Natural killer cell treated with Interleukin-12 subunit alpha and Interleukin-12 subunit beta and Interleukin-15 and Interleukin-18, amount 100 ng/mL, for 72 hours (primary cell): ENCODE measurements at regions not wholly inside any gene's neighbourhood (a gene's known extent, or its start where the extent isn't known, plus 50 kb on each side); places are given as distances from the start of the nearest gene placed in this dataset.

Experiments used
- ATAC-seq, 2 donors: fragments of 150-1000 bp; cut with Tn5 transposase in 1 of 2; sonication (Bioruptor Pico), chemical (Tn5 transposase) in 1 of 2; 2 replicates each; pipeline ENCODE4 v1.10.0; 2021
- DNase-seq: peaks from one replicate; pipeline ENCODE4 v3.0.0; 2022; ENCODE audit warnings: low spot score
- H3K27ac Mint-ChIP-seq, 2 donors: 1 replicate in 1 of 2; 2 replicates in 1 of 2; pipeline ENCODE4 v1.8.0; 2022; ENCODE audit warnings: mixed read lengths in 2 of 2, mild to moderate bottlenecking in 1 of 2, moderate library complexity in 1 of 2
- H3K27me3 Mint-ChIP-seq, 2 donors: 1 replicate in 1 of 2; 2 replicates in 1 of 2; pipeline ENCODE4 v1.8.0; 2022; ENCODE audit warnings: mixed read lengths in 2 of 2
- H3K36me3 Mint-ChIP-seq: one replicate; pipeline ENCODE4 v1.8.0; 2022; ENCODE audit warnings: mixed read lengths
- H3K4me1 Mint-ChIP-seq, 2 donors: 1 replicate in 1 of 2; 2 replicates in 1 of 2; pipeline ENCODE4 v1.8.0; 2022; ENCODE audit warnings: low read depth in 2 of 2, mixed read lengths in 2 of 2, mild to moderate bottlenecking in 1 of 2
- H3K4me3 Mint-ChIP-seq: one replicate; pipeline ENCODE4 v1.8.0; 2022; ENCODE audit warnings: mixed read lengths
- H3K9me3 Mint-ChIP-seq: 2 replicates; pipeline ENCODE4 v1.8.0; 2022; ENCODE audit warnings: mixed read lengths

DNA sequence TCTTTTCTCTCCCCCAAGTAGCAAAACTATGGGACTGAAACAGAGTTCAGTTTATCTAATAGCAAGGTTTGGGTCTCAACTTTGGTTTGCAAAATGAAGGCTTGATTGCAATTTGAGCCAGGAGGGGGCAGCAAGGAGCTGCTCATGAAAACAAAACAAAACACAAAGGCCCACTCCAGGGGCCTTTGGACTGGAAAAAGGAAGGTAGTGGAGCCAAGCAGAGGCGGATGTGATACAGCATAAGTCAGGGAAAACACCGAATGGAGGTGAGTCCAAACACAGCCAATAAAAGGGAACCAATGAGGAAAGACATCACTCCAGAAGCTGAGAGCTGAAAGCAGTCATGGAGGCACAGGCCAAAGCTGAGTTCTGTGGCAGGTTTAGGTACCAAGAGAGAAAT, 799.7 kb upstream of the ACVR2A start:
- Mint-ChIP-seq H3K27ac (no peak overlapping the region), H3K4me3 (no peak overlapping the region), H3K9me3 (no peaks in the 10 kb centered on the region)

GRCh38 chr2:147041121-147041494, 803.7 kb upstream of the ACVR2A start:
- peaks cover 0 to 10% of the 10 kb centered on the region in 2 donors for H3K27me3 Mint-ChIP-seq
- no peak overlapping the region for H3K27ac Mint-ChIP-seq
- no peak for DNase-seq
- H3K9me3 Mint-ChIP-seq: no peaks in the 10 kb centered on the region
- H3K36me3 Mint-ChIP-seq: no peaks in the 10 kb centered on the region
- no peak for ATAC-seq
- no peak overlapping the region for H3K4me3 Mint-ChIP-seq
- H3K4me1 Mint-ChIP-seq: no peaks in the 10 kb centered on the region

More for the DNA sequence above, 799.7 kb upstream of the ACVR2A start:
- Mint-ChIP-seq H3K27me3 (peaks cover 0 to 12% of the 10 kb centered on the region in 2 donors), H3K4me1 (no peaks in the 10 kb centered on the region), H3K36me3 (no peaks in the 10 kb centered on the region)
- DNase-seq: no peak
- no peak for ATAC-seq

DNA sequence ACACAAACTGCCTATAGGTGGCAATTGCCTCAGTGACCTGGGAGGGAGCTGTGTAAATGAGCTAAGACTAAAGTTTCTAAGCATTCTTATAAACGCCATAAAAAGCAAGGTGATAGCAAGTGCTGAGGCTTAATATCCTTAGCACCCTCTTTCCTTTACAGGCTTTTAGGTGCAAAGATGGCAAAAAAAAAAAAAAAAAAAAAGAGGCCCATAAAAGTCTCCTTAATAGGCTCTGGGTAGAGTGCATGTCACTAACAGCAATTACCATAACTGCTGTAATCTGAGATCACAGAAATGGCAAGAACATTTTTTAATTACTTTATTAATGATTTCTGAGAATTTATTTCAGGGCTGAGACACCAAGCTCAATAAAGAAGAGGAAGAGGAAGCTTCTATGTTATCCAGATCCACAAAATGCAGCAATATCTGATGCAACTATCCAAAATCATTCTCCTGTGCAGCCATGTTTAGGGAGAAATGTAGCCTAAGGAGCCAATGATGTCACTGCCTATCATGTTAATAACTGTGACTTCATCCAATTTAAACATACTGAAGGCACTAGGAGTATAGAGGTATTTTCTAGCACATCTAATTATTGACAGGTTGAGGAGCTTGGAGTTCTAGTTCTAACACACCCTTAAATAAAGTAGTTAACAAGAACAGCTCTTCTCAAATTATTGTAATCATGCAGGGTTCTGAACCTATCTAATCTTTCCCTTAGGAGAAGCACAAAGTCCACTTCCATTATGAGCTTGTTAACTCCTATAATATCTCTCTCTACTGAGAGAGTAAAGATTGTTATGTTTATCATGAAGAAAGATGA, 804.3 kb upstream of the ACVR2A start:
- Mint-ChIP-seq H3K9me3 (no peaks in the 10 kb centered on the region), H3K4me1 (no peaks in the 10 kb centered on the region), H3K36me3 (no peaks in the 10 kb centered on the region), H3K4me3 (no peak overlapping the region), H3K27ac (no peak overlapping the region), H3K27me3 (peaks cover 0 to 12% of the 10 kb centered on the region in 2 donors)
- DNase-seq: no peak
- no peak for ATAC-seq

DNA sequence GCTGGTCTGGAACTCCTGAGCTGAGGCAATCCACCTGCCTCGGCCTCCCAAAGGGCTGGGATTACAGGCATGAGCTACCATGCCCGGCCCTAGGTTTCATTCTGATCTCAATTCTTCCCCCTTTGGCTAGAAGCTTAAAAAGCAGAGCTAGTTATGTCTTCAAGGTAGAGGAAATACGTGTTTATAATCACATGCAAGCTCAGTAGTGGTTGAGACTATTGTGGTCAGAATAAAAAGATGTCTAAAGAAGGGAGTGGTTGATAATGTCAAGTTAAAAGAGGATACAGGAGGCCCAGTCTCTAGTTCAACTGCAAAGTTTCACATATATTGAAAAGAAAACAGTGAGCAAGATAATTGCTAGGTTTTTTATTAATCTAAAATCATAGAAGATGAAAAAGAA, 807.8 kb upstream of the ACVR2A start:
- Mint-ChIP-seq H3K4me3 (no peak overlapping the region), H3K36me3 (no peaks in the 10 kb centered on the region), H3K9me3 (no peaks in the 10 kb centered on the region), H3K27me3 (peaks cover 5 to 7% of the 10 kb centered on the region in 2 donors), H3K27ac (no peak overlapping the region), H3K4me1 (no peaks in the 10 kb centered on the region)
- DNase-seq (no peak), ATAC-seq (no peak)

GRCh38 chr2:147033044-147033443, 811.8 kb upstream of the ACVR2A start:
- Mint-ChIP-seq H3K4me3 (no peak overlapping the region), H3K27me3 (peaks cover 4 to 13% of the 10 kb centered on the region in 2 donors), H3K4me1 (no peaks in the 10 kb centered on the region), H3K9me3 (peaks cover 6% of the 10 kb centered on the region), H3K36me3 (no peaks in the 10 kb centered on the region), H3K27ac (no peak overlapping the region)
- ATAC-seq: no peak
- DNase-seq: no peak

GRCh38 chr2:147031897-147032296, 812.9 kb upstream of the ACVR2A start:
- Mint-ChIP-seq H3K36me3 (no peaks in the 10 kb centered on the region), H3K4me3 (no peak overlapping the region), H3K4me1 (no peaks in the 10 kb centered on the region), H3K9me3 (peaks cover 10% of the 10 kb centered on the region), H3K27me3 (peaks cover 4 to 13% of the 10 kb centered on the region in 2 donors), H3K27ac (no peak overlapping the region)
- ATAC-seq (no peak), DNase-seq (no peak)

DNA sequence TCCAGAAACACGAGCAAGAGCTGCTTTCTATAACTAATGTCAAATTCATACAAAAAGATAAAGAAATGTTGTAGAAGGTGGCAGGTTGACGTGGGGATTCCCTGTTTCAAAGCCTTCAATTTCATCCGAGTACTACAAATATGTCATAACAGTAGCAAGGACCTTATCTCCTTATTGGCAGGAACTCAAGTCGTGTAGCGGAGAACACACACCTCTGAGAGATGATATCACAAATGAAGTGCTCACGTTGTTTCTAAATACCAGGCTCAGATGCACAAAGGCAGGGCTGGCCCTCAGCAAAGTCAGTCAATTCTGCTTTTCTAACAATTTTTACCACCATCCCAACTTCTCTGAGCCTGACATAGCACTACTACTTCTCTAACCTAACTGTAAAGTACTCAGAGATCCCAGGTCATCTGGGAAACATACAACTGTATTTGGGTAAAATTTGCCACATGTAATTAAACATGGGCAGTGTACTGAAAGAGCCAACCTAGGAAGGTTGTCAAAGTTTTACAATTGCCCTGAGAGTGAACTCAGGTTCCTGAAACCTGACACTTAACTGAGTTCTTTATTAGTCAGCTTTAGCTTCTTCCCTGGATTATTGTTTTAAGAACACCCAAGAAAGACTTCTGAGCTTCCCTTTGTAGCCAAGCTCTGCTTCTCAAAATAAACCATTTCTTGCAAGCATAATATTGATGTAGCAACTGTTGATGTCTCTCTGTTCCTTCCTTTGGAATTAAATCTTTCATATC, 813.7 kb upstream of the ACVR2A start:
- Mint-ChIP-seq H3K27me3 (peaks cover 4 to 13% of the 10 kb centered on the region in 2 donors), H3K4me1 (no peaks in the 10 kb centered on the region), H3K36me3 (no peaks in the 10 kb centered on the region), H3K27ac (no peak overlapping the region), H3K4me3 (no peak overlapping the region), H3K9me3 (peaks cover 10% of the 10 kb centered on the region)
- no peak for ATAC-seq
- no peak for DNase-seq

DNA sequence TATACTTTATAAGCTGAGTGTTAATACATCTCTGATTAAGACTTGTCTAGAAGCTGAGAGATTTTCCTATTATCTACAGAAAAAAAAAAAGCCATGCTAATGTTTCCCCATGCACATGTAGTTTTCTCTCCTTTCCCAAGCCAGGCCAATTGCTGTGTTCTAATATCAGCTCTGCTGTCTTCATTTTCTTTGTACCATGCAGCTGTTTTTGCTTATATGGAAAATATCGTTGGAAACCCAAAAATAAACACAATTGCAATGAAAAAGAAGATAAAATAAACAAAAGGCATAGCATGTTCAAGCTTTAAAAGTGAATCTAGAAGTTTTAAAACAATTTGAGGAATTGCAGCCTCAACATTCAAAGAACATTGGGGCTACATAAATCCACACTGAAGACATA, 817.4 kb upstream of the ACVR2A start:
- DNase-seq: no peak
- Mint-ChIP-seq H3K36me3 (peaks cover 5% of the 10 kb centered on the region), H3K9me3 (peaks cover 17% of the 10 kb centered on the region), H3K4me3 (no peak overlapping the region), H3K27me3 (peaks cover 2 to 8% of the 10 kb centered on the region in 2 donors), H3K4me1 (no peaks in the 10 kb centered on the region), H3K27ac (no peak overlapping the region)
- no peak for ATAC-seq

DNA sequence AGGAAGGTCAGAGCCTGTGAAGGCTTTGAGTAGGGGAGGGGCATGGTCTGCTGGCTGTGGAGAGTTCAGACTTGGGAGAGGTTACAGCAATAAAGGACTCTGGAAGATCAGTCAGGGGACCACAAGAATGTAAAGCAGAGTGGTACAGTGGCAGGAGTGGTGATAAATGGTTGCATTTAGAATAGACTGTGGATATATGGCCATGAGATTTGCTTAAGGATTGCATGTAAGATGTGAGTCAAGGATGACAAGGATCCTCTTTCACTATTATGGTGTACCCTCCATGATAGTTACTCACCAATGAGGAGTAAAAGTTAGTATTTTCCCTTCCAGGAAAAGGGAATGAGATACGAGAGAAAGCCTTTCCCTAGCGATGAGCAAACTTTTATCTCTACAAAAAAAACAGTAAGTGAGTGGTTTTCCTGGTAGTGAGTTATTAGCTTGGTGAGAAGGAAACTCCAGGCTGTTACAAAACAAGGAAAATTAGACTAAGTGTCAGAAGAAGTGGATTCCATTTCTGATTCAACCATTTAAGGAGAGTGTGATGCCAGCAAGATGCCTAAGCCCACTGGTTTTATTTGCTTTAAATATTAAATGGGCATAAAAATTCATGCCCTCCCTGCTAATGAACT, 818.0 kb upstream of the ACVR2A start:
- Mint-ChIP-seq H3K36me3 (peaks cover 7% of the 10 kb centered on the region), H3K27me3 (peaks cover 2 to 6% of the 10 kb centered on the region in 2 donors), H3K4me1 (no peaks in the 10 kb centered on the region), H3K27ac (no peak overlapping the region), H3K9me3 (peaks cover 19% of the 10 kb centered on the region), H3K4me3 (no peak overlapping the region)
- ATAC-seq: no peak
- DNase-seq: no peak

DNA sequence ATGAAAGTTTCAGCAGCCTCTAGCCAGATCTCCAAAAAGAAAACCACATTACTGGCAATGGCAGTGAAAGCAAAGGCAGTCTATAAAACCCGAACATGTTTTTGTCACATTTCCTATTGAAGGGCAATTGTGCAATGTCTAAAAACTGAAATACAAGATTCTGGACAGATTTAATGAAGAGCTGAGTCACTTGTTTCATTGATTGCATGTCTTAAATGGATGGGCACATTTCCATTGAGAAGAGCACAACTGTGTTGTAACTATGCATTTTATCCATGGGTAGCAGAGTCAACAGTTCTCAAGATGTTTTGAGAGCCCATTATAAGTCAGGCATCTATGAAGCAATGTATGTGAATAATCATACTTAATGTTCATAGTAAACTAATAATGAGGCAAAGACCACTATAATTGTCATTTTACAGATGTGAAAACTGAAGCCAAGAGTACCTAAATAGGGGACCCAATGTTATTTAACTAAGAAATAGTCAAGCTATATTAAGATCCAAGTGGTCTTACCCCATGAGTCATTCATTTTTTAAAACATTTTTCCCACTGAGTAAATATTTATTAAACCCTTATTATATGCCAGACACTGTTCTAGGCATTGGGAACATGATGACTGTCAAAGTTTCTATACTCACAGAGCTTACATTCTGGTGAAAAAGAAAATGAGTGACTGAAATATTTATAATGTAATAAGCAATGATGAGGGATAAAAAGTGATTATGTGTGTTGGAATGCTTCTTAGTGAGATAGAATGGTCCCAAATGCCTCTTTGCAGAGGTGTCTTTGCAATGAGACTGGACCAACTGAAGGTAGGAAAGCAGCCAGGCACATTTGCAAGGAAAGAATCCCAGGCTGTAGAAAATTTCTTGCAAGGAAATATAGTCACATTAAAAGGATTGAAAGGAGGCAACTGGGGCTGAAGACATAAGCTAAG, 818.9 kb upstream of the ACVR2A start:
- no peak overlapping the region for H3K4me3 Mint-ChIP-seq
- DNase-seq: no peak
- no peak overlapping the region for H3K27ac Mint-ChIP-seq
- peaks cover 7% of the 10 kb centered on the region for H3K36me3 Mint-ChIP-seq
- H3K9me3 Mint-ChIP-seq: peaks cover 19% of the 10 kb centered on the region
- H3K4me1 Mint-ChIP-seq: no peaks in the 10 kb centered on the region
- H3K27me3 Mint-ChIP-seq: peaks cover 2 to 6% of the 10 kb centered on the region in 2 donors
- ATAC-seq: no peak

DNA sequence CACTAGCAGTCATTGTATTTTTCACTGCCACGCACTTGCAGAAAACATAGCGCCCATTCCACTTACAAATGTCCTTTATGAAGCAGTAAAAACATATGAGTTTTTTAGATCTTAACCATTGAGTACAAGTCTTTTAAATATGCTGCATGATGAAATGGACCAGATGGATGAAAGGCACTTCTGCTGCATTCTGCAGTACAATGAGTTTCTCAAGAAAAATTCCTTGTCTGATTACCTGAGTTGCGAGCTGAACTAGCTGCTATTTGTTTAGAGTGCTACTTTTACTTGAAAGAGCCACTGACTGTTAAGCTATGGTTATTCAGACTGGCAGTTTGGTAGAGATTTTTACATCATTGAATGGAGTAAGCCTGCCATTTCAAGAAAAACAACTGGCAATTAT, 825.5 kb upstream of the ACVR2A start:
- Mint-ChIP-seq H3K4me3 (no peak overlapping the region), H3K27me3 (peaks cover 0 to 7% of the 10 kb centered on the region in 2 donors), H3K9me3 (peaks cover 13% of the 10 kb centered on the region), H3K27ac (no peak overlapping the region), H3K36me3 (peaks cover 7% of the 10 kb centered on the region), H3K4me1 (no peaks in the 10 kb centered on the region)
- DNase-seq (no peak), ATAC-seq (no peak)

GRCh38 chr2:147017951-147018645, 826.7 kb upstream of the ACVR2A start:
- H3K36me3 Mint-ChIP-seq: peaks cover 7% of the 10 kb centered on the region
- H3K4me1 Mint-ChIP-seq: no peaks in the 10 kb centered on the region
- ATAC-seq (no peak), DNase-seq (no peak)
- H3K4me3 Mint-ChIP-seq: no peak overlapping the region
- H3K27me3 Mint-ChIP-seq: peaks cover 0 to 7% of the 10 kb centered on the region in 2 donors
- H3K9me3 Mint-ChIP-seq: peaks cover 10% of the 10 kb centered on the region
- H3K27ac Mint-ChIP-seq: no peak overlapping the region

GRCh38 chr2:147016181-147016580, 828.6 kb upstream of the ACVR2A start:
- H3K4me1 Mint-ChIP-seq: no peaks in the 10 kb centered on the region
- ATAC-seq (no peak), DNase-seq (no peak)
- no peak overlapping the region for H3K4me3 Mint-ChIP-seq
- no peaks in the 10 kb centered on the region for H3K36me3 Mint-ChIP-seq
- H3K9me3 Mint-ChIP-seq: peaks cover 7% of the 10 kb centered on the region
- peaks cover 0 to 7% of the 10 kb centered on the region in 2 donors for H3K27me3 Mint-ChIP-seq
- H3K27ac Mint-ChIP-seq: no peak overlapping the region
